ENCODE measurements at regions not wholly inside any gene's neighbourhood (a gene's known extent, or its start where the extent isn't known, plus 50 kb on each side); places are given as distances from the start of the nearest gene placed in this dataset.
"Not testable (repeated sequence)": the region's sequence is repeated elsewhere in the genome, so short reads cannot be mapped to it uniquely, and the experiment has no call there.

DNA sequence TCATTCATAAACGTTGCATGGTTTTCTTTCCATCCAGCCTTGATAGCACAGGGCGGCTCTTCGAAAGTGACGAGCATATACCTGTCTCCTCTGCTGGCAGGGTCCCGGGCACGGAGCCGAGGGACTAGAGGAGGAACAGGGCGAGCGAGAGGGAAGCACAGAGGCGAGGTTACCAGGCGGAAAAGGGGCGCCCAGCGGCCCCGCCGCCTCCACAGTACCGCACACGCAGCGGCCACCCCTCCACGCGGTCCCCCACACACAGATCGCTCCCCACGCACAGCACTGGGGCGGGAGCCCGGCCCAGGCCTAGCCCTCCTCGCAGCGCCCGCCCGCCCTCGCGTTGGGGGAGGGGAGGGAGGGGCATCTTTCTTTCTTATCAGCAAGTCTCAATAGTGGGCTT, 296.6 kb upstream of the DAB2 start:
- DNase-seq, result no peak

DNA sequence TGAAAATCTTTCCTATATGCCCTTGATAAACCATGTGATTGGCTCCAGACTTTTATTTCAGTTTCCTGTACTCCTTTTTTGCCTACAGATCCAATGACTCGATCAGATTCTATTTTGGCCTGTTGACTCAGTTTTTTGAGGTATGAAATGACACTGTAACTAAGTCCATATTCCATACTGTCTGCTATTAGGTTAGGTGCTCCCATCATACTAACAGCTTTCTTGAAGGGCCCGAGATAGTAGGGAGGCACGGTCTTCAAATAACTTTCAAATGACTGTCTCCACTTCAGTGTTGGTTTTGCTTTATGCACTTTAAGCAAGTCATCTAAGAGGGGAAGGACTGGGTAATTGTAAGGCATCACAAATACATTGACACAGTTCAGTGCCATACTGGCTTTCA, 295.4 kb upstream of the DAB2 start:
- no peak for DNase-seq

DNA sequence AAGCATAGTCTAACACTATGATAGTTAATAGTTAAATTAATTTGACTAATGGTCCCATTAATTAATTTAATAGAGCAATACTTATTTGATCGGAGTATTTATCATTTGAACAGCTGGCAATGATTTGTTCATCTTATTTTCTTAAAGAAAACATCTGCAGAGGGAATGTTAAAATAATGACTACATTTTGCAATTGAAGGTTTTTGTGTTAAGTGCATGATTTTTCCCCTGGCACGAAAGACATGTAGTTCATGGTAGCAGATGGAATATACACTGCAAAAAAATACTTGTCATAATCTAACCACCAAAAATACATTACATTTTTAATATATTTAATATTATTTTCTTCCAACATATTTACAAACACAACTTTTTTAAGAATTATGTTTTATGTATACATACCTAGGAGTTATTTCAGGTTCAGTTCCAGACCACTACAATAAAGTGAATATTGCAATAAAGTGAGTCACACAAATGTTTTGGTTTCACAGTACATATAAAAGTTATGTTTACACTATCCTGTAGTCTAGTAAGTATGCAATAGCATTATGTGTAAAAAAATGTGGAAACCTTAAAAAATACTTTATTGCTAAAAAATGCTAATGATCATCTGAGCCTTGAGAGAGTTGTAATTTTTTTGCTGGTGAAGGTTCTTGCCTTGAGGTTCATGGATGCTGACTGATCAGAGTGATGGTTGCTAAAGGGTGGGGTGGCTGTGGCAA, 292.6 kb upstream of the DAB2 start:
- no peak for DNase-seq

DNA sequence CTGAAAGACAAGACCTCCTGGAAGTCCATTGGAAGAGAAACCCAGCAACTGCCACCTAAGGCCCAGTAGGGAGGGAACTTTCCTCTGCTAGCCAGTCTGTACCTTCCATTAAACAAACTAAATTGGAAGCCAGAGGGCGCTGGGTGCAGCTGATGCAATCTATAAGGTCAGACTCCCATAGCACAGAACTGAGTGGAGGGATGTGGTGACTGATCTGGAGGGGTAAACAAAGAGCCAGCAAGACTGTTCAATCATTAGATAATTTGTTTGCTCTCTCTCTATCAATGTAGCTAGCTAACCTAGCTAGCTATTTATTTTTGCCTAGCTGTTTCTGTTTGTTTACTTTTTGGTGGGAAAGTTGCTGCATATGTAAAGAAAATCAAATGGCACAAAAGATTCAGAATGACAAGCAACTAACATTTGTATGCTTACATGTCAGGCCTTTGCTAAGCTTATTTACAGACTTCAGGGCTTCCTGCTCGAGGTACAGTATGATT, 291.8 kb upstream of the DAB2 start:
- DNase-seq, result no peak

DNA sequence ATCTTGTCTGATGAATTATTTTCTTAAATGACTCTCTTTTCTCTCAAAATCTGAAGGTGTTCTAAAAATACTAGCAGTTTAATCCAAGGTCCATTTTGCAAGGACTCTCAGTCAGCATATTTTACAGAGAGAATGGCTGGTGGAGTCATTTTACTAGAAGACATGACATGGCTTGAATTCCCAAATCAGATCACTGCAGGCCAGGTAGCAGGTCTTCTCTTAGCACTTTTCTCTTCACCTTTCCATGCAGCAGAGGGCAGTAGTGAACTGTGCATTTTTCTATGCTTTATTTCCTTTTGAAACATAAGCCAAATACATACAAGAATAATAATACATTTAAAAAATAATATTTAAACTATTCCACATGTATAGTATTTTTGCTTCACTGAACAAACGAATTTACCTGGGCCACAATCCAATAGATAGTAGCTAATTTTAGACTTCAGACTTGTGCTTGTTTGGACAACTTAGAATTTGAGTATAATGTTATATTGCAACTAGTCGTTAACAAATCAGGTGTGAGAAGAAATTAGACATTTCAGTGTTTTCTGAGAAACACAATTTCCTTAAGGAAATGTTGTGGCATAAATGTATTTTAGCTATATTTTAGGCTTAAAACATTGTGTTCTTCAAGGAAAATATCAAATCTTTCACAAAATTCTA, 289.4 kb upstream of the DAB2 start:
- DNase-seq, result peak; percentile 35

DNA sequence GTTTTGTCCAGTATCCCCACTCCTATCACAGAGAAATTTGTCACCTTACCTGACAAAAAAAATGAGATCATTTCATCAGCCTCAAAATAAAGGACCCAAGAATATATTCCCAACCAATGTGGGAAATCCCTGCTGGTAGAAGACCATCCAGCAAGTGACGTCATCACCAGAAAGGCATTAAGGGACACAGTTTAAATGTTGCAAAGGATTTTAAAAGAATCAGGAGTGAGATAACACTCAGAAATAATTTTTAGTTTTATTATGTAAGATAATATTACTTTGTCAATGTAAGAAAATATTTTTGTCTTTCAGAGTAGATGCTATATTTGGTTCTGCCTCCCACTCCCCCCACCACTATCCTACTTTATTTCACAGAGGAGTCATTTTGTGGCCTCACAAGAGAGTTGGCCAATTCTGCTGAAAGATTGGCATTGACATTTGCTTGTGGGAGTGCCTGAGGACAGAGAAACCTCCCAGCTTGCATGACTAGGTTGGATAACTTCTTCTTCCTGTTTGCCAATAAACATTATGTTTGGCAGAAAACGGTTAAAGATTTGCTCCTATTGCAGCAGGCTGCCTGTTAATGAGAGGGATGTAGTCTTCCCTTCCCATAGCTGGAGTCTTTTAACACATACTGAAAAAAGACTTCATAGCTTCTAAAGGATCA, 288.6 kb upstream of the DAB2 start:
- no peak for DNase-seq

DNA sequence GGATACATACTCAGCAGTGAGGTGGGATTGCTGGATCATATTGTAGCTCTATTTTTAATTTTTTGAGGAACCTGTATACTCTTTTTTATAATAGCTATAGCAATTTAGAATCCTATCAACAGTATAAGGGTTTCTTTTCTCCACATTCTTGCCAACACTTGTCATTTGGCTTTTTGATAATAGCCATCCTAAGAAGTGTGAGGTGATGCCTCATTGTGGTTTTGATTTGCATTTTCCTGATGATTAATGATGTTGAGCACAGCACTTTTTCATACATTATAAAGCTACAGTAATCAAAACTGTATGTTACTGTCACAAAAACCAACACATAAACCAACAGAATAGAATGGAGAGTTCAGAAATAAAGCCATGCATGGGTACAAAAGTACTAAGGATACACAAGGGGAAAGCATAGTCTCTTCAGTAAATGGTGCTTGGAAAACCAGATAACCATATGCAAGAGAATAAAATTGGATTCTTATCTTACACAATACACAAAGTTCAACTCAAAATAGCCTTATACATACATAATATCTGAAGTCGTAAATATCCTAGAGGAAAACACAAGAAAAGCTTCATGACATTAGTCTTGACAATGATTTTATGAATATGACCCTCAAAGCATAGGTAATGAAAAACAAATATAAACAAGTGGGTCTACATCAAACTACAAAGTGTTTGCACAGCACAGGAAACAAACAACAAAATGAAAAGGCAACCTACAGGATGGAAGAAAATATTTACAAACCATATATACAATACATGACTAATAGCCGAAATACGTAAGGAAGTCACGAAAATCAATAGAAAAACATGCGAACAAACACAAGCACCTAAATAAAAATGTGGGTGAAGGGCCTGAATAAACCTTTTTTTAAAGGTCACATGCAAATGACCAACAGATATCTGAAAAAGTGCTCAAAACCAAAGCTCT, 287.8 kb upstream of the DAB2 start:
- no peak for DNase-seq

DNA sequence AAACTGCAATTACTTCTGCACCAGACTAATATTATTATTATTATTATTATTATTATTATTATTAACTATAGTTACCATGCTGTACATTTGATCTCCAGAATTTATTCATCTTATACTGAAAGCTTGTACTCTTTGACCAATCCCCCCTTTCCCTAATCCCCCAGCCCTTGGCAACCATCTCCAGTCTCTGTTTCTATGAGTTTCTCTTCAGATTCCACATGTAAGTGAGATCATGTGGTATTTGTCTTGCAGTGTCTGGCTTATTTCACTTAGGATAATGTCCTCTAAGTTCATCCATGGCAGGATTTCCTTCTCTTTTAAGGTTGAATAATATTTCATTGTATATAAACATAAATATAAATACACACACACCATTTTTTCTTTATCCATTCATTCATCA, 287.0 kb upstream of the DAB2 start:
- no peak for DNase-seq

DNA sequence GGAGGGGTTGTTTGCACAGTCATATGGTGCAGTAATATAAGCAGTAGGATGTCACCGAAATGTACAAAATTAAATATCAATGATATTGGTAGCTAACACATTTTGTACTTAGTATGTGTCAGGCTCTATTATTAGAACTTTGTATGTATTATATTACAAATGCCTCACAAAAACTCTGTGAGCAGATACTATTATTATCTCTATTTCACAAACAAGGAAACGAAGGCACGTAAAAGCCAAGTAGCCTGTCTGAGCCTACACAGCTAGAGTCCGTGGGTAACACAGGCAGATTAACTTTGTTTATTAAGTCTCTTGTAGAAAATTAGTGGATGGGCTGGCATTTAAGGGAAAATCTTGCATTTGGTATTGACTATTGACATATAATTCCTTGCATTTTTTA, 284.3 kb upstream of the DAB2 start:
- DNase-seq, result no peak

DNA sequence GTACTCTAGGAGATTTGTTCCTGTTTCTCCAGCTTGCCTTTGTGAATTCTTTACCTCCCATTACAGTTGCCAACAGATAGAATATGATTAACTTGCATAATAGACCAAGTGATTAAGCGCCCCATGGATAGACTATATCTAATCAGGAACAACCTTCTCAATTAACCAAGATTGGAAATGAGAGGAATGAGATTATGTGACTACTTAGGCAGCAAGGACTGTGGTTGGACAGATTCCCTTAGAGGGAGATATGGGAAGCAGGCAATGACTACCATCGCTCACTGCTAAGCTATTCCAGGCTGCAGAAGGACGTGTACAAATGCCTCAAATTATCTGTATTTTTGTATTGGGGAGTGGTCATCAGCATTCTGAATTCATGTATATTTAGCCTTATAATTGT, 278.1 kb upstream of the DAB2 start:
- no peak for DNase-seq

DNA sequence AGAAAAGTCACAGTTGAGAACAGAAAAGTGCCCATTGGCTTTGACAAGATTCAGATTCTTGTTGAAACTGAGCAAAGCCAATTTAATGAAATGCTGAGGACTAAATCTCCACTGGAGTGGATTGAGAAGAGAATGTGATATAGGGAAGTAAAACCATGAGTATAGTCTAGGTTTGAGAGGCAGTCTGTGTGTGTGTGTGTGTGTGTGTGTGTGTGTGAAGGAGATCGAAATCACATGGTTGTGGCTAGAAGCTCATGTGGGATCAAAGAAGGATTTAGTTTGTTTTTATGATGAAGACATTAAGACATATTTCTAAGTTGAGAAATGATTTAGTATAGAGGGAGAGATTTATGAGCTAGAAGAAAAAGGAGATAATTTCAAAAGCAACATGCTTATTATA, 275.7 kb upstream of the DAB2 start:
- DNase-seq, result no peak

DNA sequence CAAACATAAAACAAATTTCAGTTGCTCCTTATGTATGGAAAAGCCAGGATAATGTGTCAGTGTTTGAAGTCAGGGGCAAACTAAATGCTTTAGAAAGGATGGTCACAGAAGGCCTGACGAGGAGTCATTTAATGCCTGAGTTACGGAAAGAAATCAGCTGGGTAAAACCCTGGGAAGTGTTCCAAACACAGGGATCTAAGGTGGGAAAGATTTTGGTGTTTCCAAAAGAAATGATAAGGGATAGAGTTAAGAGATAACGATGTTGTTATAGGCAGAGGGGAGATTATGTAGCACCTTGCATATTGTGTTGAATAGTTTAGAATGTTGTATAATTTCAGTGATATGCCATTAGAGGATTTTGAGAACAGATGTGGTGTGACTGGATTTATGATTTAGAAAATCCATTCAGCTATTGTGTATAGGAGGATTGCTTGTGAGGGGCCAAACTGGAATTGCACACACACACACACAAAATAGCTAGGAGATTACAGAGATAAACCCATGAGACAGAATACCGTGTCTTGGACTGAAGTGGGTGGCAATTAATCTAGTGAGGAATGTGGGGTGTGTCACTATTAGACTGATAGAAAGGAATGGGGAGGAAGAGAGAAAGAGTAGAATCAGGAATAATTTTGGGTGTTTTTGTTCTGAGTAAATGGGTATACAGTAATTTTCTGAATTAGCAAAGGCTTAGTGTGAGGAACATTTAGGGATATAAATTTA, 274.2 kb upstream of the DAB2 start:
- no peak for DNase-seq

DNA sequence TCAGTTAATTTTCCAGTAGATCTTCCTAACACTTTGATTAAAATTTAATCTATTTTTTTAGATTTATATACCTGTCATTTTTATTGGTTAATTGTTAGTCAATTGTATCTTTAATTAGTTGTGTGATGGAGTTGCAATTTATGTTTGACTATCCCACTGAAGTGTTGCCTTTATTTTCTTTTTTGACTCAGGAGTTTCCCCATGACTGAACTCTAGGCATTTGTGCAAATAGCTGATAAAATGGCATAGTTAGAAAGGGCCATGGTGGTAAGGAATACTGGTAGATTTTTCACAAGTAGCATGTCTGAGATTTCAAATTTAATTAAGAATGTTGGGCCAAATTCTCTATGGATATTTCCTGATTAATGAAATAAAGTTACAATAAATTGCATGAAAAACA, 273.1 kb upstream of the DAB2 start:
- no peak for DNase-seq

DNA sequence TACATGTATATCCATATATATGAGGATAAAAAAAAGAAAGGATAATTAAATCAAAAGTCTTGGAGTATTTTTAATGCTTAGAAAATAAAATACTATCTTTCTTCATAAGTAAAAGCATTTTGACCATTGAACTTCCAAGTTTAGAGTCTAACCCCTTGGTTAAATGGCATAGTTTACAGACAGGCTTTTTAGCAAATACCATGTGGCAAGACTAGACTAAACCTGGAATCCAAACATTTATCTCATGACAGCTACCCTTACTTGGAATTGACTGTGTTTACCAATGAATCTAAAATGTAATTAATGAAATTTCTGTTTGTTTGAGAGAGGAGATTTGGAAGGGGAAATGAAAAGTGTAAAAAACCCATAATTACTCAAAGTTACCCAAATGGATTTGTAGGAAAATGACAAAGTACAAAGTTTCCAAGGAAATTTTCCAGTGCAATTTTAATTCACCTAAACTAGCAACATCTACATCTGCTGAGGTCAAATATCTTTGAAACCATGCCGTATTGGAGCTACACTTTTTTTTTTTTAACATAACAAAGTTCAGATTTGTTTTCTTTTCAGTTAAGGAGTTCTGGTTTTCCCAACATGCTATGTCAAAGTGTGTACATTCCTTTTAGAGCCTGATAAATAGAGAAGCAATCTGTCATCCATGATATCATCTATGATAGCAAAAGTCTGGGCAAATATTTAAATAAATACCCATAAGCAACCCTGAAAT, 272.1 kb upstream of the DAB2 start:
- no peak for DNase-seq

DNA sequence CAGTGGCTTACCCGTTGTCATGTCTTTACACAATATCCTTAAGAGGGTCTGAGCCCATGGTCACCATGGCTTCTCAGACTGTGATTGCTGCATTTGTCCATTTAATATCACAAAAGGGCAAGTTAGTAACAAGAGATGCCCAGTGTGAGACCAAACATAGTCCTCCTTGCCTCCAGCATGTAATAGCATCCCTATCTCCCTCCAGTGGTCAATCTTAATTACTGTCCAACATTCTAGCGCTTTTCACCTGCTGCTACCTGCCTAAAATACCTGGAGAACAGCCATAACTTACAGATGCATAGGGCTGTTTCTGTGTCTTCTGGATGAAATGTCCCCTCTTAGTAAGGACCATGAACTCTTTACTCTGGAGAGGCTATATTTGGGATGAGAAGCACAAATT, 267.2 kb upstream of the DAB2 start:
- DNase-seq, result no peak

DNA sequence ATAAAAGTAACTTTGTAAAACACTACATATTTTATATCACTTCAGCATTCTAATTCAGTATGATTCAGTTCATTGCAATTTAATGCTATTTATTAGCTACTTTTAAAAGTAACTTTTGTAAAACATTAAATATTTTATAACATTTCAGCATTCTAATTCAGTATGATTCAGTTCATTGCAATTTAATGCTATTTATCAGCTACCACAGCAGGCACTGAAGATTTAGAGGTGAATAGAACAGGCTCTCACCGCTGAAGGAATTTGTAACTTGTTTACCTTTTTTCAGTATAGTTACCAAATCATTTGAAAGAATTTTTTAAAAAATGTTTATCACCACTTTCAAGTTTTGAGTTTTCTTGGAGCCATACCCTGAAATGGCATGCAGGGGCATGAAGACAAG, 266.4 kb upstream of the DAB2 start:
- DNase-seq, result no peak

DNA sequence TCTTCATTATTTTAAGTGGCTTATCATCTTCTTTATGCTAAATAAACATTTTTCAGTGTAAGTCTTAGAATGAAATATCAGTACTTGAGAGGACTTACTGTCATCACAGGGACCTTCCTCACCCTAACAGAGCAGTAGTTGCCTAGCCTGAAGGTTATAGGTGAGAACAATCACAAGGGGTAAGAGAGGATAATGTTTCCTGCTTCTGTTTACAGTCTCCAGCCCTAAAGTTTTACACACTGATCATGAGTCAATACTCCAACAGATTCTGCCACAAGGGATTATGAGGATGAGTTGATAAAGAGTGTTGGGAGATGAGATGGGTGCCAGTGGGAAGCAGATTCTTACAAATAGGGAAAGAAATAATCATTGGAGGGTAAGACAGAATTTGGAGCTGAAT, 265.1 kb upstream of the DAB2 start:
- DNase-seq, result no peak

DNA sequence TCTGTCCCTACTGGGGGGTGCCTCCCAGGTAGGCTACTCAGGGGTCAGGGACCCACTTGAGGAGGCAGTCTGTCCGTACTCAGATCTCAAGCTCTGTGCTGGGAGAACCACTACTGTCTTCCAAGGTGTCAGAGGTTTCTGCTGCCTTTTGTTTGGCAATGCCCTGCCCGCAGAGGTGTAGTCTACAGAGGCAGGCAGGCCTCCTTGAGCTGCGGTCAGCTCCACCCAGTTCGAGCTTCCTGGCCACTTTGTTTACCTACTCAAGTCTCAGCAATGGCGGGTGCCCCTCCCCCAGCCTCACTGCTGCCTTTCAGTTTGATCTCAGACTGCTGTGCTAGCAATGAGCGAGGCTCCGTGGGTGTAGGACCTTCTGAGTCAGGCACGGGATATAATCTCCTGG, 263.1 kb upstream of the DAB2 start:
- not testable (repeated sequence) for DNase-seq

DNA sequence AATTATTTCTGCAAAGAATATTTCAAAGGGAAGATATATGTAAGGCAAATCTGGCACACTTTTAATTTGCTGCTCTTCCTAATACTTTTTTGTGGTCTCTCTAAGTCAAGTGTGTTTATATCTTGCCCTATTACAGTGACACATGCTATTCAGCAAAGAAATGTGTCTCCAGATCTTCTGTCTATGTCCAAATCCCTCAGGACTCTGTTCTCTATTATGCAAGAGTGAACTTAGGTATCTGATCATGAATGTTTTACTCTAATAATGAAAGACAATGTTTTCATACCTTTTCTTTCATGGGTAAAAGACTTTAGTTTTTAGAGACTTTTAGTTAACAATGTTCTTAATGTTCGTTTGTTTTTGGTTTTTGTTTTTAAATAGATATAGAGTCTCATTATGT, 255.4 kb upstream of the DAB2 start:
- DNase-seq, result no peak

DNA sequence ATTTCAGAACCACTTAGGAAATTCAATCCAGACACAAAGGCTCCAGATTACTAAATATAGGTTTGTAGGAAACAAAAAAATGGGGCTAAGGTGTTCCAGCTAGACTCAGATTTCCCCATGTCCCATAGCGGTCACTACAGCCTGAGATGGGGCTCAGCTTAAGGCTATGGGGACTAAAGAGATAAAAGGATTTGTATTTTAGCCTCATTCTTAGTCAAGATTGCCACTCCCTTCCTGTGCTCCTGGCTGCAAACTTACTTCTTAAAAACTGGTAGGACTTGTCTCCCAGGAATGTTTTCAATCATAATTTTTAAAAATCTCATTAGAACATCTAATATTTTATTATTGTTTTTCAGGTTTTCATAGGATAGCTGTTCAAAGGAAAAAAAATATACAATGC, 253.8 kb upstream of the DAB2 start:
- DNase-seq, result no peak

DNA sequence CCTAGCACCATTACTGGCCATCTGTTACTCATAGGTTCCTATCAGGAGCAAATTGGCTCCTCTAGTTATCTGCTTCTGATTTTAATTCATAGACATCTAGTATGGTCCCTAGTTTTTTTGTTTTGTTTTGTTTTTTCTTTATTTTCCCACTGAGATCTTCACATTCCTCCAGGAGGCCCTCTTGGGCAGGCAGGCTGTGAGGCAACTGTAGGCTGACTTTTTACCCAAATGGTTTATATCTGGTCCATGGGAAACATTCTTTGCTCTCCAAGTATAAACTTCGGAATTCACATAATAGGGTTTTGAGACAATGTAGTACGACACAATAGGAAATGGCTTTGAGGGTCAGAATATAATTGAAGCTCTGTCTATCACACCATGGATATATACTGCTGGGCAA, 250.9 kb upstream of the DAB2 start:
- no peak for DNase-seq

Data from midbrain (tissue), 1 donor.